Islet precursor cell (in vitro differentiated cells): ENCODE measurements at regions not wholly inside any gene's neighbourhood (a gene's known extent, or its start where the extent isn't known, plus 50 kb on each side); places are given as distances from the start of the nearest gene placed in this dataset.
"Not testable (repeated sequence)": the region's sequence is repeated elsewhere in the genome, so short reads cannot be mapped to it uniquely, and the experiment has no call there.

ENCODE experiments used
- DNase-seq: peaks from one replicate; pipeline ENCODE4 v3.0.0-alpha.2; 2018

- DNase-seq: not testable (repeated sequence)
Measured at GRCh38 chr12:34309806-34310804, 287.8 kb downstream of the ALG10 start.

DNA sequence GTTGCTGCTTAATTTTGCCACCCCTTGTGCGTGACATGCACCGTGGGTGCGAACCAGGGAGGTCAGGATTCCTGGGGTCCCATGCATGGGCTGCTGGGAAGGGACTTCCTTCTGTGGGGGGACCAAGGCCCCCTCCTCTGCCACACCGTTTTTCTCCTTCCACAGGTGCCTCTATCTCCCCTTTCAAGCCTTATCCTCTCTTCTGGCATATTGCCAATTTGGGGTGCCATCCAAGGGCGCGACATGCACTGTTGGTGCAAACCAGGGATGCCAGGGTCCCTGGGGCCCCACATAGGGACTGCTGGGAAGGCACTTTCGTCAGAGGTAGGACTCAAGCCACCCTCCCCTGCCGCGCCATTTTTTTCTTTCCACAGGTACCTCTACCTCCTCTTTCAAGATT lies 289.0 kb downstream of the ALG10 start:
- no peak for DNase-seq

- DNase-seq: no peak
Measured at GRCh38 chr12:34327671-34328070, 305.4 kb downstream of the ALG10 start.

GRCh38 chr12:34333337-34333736 lies 311.0 kb downstream of the ALG10 start:
- DNase-seq: no peak

GRCh38 chr12:34334538-34334937 lies 312.2 kb downstream of the ALG10 start:
- no peak for DNase-seq

DNA sequence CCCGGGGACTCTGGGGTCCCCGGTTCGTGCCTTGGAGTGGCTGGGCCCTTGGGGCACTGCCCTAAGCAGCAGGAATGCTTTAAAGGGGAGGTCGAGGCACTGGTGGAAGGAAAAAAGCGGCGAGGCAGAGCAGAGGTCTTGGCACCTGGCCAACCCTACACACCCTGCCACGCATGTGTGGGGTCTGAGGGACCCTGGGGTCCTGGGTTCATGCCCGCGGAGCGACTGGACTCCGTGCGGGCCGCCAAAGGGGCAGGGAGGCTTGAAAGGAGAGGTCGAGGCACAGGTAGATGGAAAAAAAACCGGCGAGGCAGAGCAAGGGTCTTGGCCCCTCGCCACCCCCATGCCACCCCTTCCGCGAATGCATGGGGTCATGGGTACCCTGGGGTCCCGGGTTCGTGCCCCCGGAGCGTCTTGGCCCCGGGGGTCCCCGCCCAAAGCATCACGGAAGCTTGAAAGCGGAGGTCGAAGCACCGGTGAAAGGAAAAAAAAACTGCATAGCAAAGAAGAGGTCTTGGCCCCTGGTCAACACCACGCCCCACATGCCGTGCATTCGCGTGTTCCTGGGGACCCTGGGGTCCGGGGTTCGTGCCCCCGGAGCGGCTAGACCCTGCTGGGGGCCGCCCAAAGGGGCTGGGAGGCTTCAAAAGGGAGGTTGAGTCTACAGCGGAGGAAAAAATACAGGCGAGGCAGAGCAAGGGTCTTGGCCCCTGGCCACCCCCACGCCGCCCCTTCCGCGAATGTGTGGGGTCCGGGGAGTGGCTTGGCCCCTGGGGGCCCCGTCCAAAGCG lies 312.9 kb downstream of the ALG10 start:
- no peak for DNase-seq

GRCh38 chr12:34335819-34336262 lies 313.5 kb downstream of the ALG10 start:
- no peak for DNase-seq

DNA sequence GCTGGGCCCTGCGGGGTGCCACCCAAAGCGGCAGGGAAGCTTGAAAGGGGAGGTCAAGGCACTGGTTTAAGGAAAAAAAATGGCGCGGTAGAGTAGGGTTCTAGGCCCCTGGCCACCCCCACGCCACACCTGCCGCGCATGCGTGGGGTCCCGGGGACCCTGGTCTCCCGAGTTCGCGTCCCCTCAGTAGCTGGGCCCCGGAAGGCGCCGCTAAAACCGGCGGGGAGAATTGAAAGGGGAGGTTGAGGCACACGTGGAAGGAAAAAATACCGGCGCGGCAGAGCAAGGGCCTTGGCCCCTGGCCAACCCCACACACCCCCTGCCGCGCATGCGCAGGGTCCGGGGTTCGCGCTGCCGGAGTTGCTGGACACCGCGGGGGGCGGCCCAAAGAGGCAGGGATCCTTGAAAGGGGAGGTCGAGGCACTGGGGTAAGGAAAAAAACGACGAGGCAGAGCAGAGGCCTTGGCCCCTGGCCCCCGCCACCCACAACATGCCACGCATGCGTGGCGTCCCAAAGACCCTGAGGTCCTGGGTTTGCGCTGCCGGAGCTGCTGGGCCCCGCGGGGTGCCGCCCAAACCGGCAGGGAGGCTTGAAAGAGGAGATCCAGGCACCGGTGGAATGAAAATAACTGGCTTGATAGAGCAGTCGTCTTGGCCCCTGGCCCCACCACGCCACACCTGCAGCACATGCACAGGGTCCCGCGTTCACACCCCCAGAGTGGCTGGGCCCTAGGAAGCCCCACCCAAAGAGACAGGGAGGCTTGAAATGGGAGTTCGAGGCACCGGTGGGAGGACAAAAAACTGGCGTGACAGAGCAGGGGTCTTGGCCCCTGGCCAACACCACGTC lies 314.5 kb downstream of the ALG10 start:
- no peak for DNase-seq

DNA sequence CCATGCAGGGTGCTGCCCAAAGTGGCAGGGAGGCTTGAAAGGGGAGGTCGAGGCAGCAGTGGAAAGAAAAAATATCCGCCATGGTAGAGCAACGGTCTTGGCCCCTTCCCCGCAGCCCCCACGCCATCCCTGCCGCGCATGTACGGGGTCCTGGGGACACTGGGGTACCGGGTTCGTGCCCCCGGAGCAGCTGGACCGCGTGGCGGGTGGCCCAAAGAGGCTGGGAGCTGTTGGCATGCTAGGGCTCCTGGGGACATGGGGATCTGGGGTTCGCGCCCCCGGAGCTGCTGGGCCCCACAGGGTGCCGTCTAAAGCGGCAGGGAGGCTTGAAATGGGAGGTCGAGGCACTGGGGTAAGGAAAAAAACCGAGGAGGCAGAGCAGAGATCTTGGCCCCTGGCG lies 316.5 kb downstream of the ALG10 start:
- DNase-seq: no peak

DNA sequence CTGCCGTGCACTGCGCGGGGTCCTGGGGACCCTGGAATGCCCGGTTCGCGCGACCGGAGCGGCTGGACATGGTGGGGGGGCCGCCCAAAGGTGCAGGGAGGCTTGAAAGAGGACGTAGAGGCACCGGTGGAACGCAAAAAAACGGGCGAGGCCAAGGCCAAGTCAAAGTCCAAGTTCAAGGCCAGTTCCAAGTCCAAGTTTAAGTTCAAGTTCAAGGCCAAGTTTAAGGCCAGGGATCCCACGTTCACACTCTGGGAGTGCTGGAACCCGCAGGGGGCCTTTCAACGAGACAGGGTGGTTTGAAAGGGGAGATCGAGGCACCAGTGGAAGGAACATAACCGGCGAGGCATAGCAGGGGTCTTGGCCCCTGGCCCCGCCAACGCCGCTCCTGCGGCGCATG lies 317.6 kb downstream of the ALG10 start:
- no peak for DNase-seq

GRCh38 chr12:34340534-34341361 lies 318.5 kb downstream of the ALG10 start:
- DNase-seq: no peak

GRCh38 chr12:34341362-34341733 lies 319.1 kb downstream of the ALG10 start:
- no peak for DNase-seq

- DNase-seq: no peak
Measured at GRCh38 chr12:34342048-34342447, 319.8 kb downstream of the ALG10 start.

DNA sequence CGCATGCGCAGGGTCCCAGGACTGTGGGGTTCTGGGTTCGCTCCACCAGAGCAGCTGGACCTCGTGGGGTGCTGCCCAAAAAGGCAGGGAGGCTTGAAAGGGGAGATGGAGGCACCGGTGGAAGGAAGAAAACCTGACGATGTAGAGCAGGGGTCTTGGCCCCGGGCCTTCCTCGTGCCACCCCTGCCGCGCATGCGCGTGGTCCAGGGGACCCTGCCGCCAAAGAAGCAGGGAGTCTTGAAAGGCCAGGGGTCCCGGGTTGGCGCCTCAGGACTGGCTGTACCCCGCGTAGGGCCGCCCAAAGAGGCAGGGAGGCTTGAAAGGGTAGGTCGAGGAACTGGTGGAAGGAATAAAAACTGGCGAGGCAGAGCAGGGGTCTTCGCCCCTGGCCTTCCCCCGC lies 321.0 kb downstream of the ALG10 start:
- DNase-seq: no peak

DNA sequence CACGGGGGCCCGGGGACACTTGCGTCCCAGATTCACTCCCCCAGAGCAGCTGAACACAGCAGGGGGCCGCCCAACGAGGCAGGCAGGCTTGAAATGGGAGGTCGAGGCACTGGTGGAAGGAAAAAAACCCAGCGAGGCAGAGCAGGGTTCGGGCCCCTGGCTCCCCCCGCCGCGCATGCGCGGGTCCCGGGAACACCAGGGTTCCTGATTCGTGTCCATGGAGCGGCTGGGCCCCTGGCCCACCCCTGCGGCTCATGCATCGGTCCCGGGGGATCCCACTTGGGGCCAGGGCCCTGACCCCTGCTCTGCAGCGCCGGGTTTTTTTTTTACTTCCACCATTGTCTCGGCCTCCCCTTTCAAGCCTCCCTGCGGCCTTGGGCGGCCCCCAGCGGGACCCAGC lies 321.5 kb downstream of the ALG10 start:
- no peak for DNase-seq

DNA sequence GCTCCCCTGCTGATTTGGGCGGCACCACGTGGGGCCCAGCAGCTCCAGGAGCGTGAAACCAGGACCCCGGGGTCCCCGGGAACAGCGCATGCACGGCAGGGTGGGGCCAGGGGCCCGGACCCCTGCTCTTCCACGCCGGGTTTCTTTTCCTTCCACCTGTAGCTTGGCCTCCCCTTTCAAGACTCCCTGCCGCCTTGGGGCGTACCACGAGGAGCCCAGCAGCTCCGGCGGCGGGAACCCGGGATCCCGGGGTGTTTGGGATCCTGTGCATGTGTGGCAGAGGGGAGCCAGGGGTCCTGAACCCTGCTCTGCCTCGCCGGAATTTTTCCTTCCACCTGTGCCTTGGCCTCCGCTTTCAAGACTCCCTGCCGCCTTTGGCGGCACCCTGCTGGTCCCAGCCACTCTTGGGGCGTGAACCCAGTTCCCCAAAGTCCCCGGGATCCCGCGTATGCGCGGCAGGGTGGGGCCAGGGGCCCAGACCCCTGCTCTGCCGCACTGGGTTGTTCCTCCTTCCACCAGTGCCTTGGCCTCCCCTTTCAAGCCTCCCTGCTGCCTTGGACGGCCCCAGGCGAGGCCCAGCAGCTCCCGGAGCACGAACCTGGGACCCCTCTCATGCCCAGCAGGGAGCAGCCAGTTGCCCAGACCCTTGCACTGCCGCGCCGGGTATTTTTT lies 322.7 kb downstream of the ALG10 start:
- no peak for DNase-seq

DNA sequence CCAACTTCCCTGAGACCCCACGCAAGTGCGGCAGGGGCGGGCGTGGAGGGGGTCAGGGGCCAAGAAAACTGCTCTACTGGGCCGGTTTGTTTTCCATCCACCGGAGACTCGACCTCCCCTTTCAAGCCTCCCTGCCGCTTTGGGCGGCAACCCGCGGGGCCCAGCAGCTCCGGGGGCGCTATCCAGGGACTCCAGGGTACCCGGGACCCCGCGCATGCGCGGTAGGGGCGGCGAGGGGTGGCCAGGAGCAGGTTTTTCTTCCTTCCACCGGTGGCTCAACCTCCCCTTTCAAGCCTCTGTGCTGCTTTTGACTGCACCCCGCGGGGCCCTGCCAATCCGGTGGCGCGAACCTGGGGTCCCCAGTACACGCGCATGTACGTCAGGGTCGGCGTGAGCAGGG lies 323.5 kb downstream of the ALG10 start:
- DNase-seq: no peak

GRCh38 chr12:34346372-34347034 lies 324.2 kb downstream of the ALG10 start:
- no peak for DNase-seq

GRCh38 chr12:34347367-34347766 lies 325.1 kb downstream of the ALG10 start:
- DNase-seq: no peak

DNA sequence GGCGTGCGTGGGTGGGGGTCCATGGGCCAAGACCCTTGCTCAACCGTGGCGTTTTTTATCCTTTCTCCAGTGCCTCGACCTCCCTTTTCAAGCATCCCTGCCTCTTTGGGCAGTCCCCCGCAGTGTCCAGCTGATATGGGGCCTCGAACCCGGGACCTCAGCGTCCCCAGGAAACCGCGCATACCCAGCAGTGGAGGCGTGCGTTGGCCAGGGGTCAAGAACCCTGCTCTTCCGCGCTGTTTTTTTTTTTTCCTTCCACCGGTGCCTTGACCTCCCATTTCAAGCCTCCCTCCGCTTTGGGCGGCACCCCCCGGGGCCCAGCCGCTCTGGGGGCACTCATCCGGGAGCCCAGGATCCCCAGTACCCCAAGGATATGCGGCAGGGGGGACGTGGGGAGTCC lies 325.8 kb downstream of the ALG10 start:
- DNase-seq: no peak
